HEK293 (cell line): ENCODE measurements at regions not wholly inside any gene's neighbourhood (a gene's known extent, or its start where the extent isn't known, plus 50 kb on each side); places are given as distances from the start of the nearest gene placed in this dataset.

Experiments used
- CTCF ChIA-PET: fragments of 350-600 bp; formaldehyde crosslinking; extraction: SDS; loops from one replicate; lab custom pipeline; 2021; ENCODE audit warnings: antibody characterized with exemption; lab: Yijun Ruan, JAX
- POLR2A ChIA-PET: fragments of 300-600 bp; formaldehyde crosslinking; extraction: SDS; loops from one replicate; lab custom pipeline; 2020; ENCODE audit warnings: antibody characterized with exemption, inconsistent platforms; lab: Yijun Ruan, JAX
- H3K27ac ChIP-seq: fragments of 200-500 bp; sonication (Bioruptor generic); 2 replicates; pipeline ENCODE4 v1.5.1; 2014; ENCODE audit warnings: low read depth, low read length, control low read depth, inconsistent platforms; ENCODE audit errors: extremely low read depth
- H3K36me3 ChIP-seq, 2 experiments: fragments of 200-500 bp in 1 of 2; sonication (Bioruptor generic) in 1 of 2; 1 replicate in 1 of 2; 2 replicates in 1 of 2; pipeline ENCODE4 v1.5.1; 2014 to 2017; ENCODE audit warnings: inconsistent platforms in 2 of 2, low read length in 2 of 2; ENCODE audit not compliant: control insufficient read depth in 2 of 2, insufficient read depth in 1 of 2
- H3K4me1 ChIP-seq: fragments of 200-500 bp; sonication (Bioruptor generic); 2 replicates; pipeline ENCODE4 v1.5.1; 2014; ENCODE audit warnings: mild to moderate bottlenecking, low read length, inconsistent platforms; ENCODE audit not compliant: control insufficient read depth, insufficient read depth
- H3K4me3 ChIP-seq: 2 replicates; pipeline ENCODE4 v1.5.1; 2011; ENCODE audit warnings: low read depth, mild to moderate bottlenecking, control low read depth, low read length, moderate library complexity
- H3K9me3 ChIP-seq: fragments of 200-500 bp; sonication (Bioruptor generic); 2 replicates; pipeline ENCODE4 v1.5.1; 2014; ENCODE audit warnings: low read depth, low read length, inconsistent platforms; ENCODE audit not compliant: control insufficient read depth, insufficient read depth
- HOXA7 ChIP-seq: sonication (generic); formaldehyde crosslinking; IDR thresholded peaks from 2 replicates; pipeline ENCODE4 v1.8.1; 2022; ENCODE audit warnings: missing genetic modification reagents, borderline replicate concordance
- KLF8 ChIP-seq: fragments of 450-650 bp; formaldehyde crosslinking; IDR thresholded peaks from 2 replicates; pipeline ENCODE4 v1.5.1; 2016; ENCODE audit warnings: missing biosample characterization, missing genetic modification characterization
- PBX3 ChIP-seq: sonication (generic); formaldehyde crosslinking; IDR thresholded peaks from 2 replicates; pipeline ENCODE4 v1.8.1; 2022; ENCODE audit warnings: mild to moderate bottlenecking, moderate library complexity, missing genetic modification reagents
- RBAK ChIP-seq: fragments of 450-650 bp; formaldehyde crosslinking; IDR thresholded peaks from 2 replicates; pipeline ENCODE4 v1.5.1; 2016; ENCODE audit warnings: missing biosample characterization, missing genetic modification characterization
- SALL2 ChIP-seq: fragments of 450-650 bp; formaldehyde crosslinking; IDR thresholded peaks from 2 replicates; pipeline ENCODE4 v1.5.0; 2017; ENCODE audit warnings: missing biosample characterization, mild to moderate bottlenecking, missing genetic modification characterization, borderline replicate concordance
- SCRT2 ChIP-seq: fragments of 450-650 bp; formaldehyde crosslinking; IDR thresholded peaks from 2 replicates; pipeline ENCODE4 v1.5.1; 2016; ENCODE audit warnings: missing biosample characterization, missing genetic modification characterization
- ZBTB49 ChIP-seq: fragments of 450-650 bp; formaldehyde crosslinking; IDR thresholded peaks from 2 replicates; pipeline ENCODE4 v1.5.1; 2016; ENCODE audit warnings: missing biosample characterization, missing genetic modification characterization, low read depth
- ZBTB7A ChIP-seq: fragments of 450-650 bp; formaldehyde crosslinking; IDR thresholded peaks from 2 replicates; pipeline ENCODE4 v1.5.1; 2016; ENCODE audit warnings: low read depth, missing biosample characterization, missing genetic modification characterization
- ZNF132 ChIP-seq: fragments of 450-650 bp; formaldehyde crosslinking; IDR thresholded peaks from 2 replicates; pipeline ENCODE4 v1.5.1; 2017; ENCODE audit warnings: missing biosample characterization, missing genetic modification characterization, borderline replicate concordance
- ZNF155 ChIP-seq: fragments of 450-650 bp; formaldehyde crosslinking; IDR thresholded peaks from 2 replicates; pipeline ENCODE4 v1.5.1; 2016; ENCODE audit warnings: missing biosample characterization, missing genetic modification characterization
- ZNF184 ChIP-seq: fragments of 450-650 bp; IDR thresholded peaks from 2 replicates; pipeline ENCODE4 v1.5.1; 2018; ENCODE audit warnings: missing biosample characterization, mild to moderate bottlenecking, missing genetic modification characterization
- ZNF2 ChIP-seq: fragments of 450-650 bp; formaldehyde crosslinking; IDR thresholded peaks from 2 replicates; pipeline ENCODE4 v1.5.1; 2016; ENCODE audit warnings: missing biosample characterization, missing genetic modification characterization
- ZNF239 ChIP-seq: fragments of 450-650 bp; formaldehyde crosslinking; IDR thresholded peaks from 2 replicates; pipeline ENCODE4 v1.5.1; 2016; ENCODE audit warnings: missing biosample characterization, missing genetic modification characterization
- ZNF280C ChIP-seq: fragments of 450-650 bp; formaldehyde crosslinking; IDR thresholded peaks from 2 replicates; pipeline ENCODE4 v1.5.1; 2016; ENCODE audit warnings: missing biosample characterization, missing genetic modification characterization
- ZNF350 ChIP-seq: fragments of 450-650 bp; formaldehyde crosslinking; IDR thresholded peaks from 2 replicates; pipeline ENCODE4 v1.5.0; 2017; ENCODE audit warnings: missing biosample characterization, mild to moderate bottlenecking, missing genetic modification characterization
- ZNF354C ChIP-seq: fragments of 450-650 bp; formaldehyde crosslinking; IDR thresholded peaks from 2 replicates; pipeline ENCODE4 v1.5.1; 2016; ENCODE audit warnings: missing biosample characterization, missing genetic modification characterization, low read depth, borderline replicate concordance
- ZNF416 ChIP-seq: fragments of 450-650 bp; formaldehyde crosslinking; IDR thresholded peaks from 2 replicates; pipeline ENCODE4 v1.5.1; 2016; ENCODE audit warnings: missing biosample characterization, missing genetic modification characterization
- ZNF514 ChIP-seq: fragments of 450-650 bp; formaldehyde crosslinking; IDR thresholded peaks from 2 replicates; pipeline ENCODE4 v1.5.1; 2016; ENCODE audit warnings: missing biosample characterization, missing genetic modification characterization
- ZNF530 ChIP-seq: fragments of 450-650 bp; formaldehyde crosslinking; IDR thresholded peaks from 2 replicates; pipeline ENCODE4 v1.5.1; 2016; ENCODE audit warnings: low read depth, missing biosample characterization, missing genetic modification characterization
- ZNF548 ChIP-seq: fragments of 450-650 bp; formaldehyde crosslinking; IDR thresholded peaks from 2 replicates; pipeline ENCODE4 v1.5.1; 2016; ENCODE audit warnings: missing biosample characterization, missing genetic modification characterization
- ZNF596 ChIP-seq: fragments of 450-650 bp; IDR thresholded peaks from 2 replicates; pipeline ENCODE4 v1.5.0; 2018; ENCODE audit warnings: missing biosample characterization, mild to moderate bottlenecking, missing genetic modification characterization, moderate library complexity
- ZNF639 ChIP-seq: fragments of 450-650 bp; formaldehyde crosslinking; IDR thresholded peaks from 2 replicates; pipeline ENCODE4 v1.5.1; 2016; ENCODE audit warnings: missing biosample characterization, missing genetic modification characterization
- ZNF658 ChIP-seq: fragments of 450-650 bp; formaldehyde crosslinking; IDR thresholded peaks from 2 replicates; pipeline ENCODE4; 2016; ENCODE audit warnings: missing biosample characterization, missing genetic modification characterization
- ZNF707 ChIP-seq: fragments of 450-650 bp; formaldehyde crosslinking; IDR thresholded peaks from 2 replicates; pipeline ENCODE4 v1.5.1; 2016; ENCODE audit warnings: missing biosample characterization, missing genetic modification characterization
- ZNF785 ChIP-seq: fragments of 450-650 bp; formaldehyde crosslinking; IDR thresholded peaks from 2 replicates; pipeline ENCODE4 v1.5.1; 2016; ENCODE audit warnings: missing biosample characterization, missing genetic modification characterization
- ZNF843 ChIP-seq: fragments of 450-650 bp; formaldehyde crosslinking; IDR thresholded peaks from 2 replicates; pipeline ENCODE4 v1.5.1; 2016; ENCODE audit warnings: missing biosample characterization, missing genetic modification characterization
- TF ChIP-seq, protein P1 (sequence below): fragments of 450-650 bp; formaldehyde crosslinking; IDR thresholded peaks from 2 replicates; pipeline ENCODE4 v1.5.1; 2016; ENCODE audit warnings: missing biosample characterization, missing genetic modification characterization, low read depth

DNA sequence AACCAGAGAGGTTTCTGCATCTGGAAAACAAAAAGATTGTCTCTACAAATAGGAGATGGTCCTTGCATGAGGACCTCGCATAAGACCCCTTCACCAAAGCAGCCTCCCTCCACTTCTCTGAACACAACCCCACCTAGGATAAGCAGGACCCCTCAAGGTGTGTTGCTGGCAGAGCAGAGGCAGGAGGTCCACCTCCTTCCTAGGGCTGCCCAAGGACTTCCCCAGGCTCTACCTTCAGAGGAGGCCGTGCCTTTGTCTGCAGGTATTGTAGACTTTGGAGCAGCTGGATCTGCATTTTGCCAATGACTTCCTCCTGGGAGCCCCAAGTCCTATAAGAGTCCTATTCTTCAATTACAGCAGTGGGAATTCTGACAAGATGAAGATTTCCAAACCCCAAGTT is 67.3 kb upstream of the TSPAN11 start:
- TF ChIP-seq ZNF658 (tag by site-specific recombination) = no peak
- no peak for TF ChIP-seq ZNF354C (tag by site-specific recombination)
- TF ChIP-seq ZNF707 = no peak
- no peak for TF ChIP-seq ZBTB49 (tag by site-specific recombination)
- TF ChIP-seq ZNF514 (tag by site-specific recombination) = no peak
- TF ChIP-seq HOXA7 (CRISPR knock-in tag) = no peak
- TF ChIP-seq ZNF596 (tag by site-specific recombination) = no peak
- no peak for TF ChIP-seq SCRT2
- TF ChIP-seq ZNF843 (tag by site-specific recombination) = no peak
- TF ChIP-seq ZNF530 (tag by site-specific recombination) = no peak
- TF ChIP-seq ZBTB7A (tag by site-specific recombination) = no peak
- no peak for TF ChIP-seq PBX3
- no peak for TF ChIP-seq ZNF132
- TF ChIP-seq, protein P1, sequence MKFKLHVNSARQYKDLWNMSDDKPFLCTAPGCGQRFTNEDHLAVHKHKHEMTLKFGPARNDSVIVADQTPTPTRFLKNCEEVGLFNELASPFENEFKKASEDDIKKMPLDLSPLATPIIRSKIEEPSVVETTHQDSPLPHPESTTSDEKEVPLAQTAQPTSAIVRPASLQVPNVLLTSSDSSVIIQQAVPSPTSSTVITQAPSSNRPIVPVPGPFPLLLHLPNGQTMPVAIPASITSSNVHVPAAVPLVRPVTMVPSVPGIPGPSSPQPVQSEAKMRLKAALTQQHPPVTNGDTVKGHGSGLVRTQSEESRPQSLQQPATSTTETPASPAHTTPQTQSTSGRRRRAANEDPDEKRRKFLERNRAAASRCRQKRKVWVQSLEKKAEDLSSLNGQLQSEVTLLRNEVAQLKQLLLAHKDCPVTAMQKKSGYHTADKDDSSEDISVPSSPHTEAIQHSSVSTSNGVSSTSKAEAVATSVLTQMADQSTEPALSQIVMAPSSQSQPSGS (tag by site-specific recombination) = no peak
- Histone ChIP-seq H3K36me3 (no peaks in the 10 kb centered on the region), H3K9me3 (no peaks in the 10 kb centered on the region), H3K4me1 (no peaks in the 10 kb centered on the region), H3K4me3 (no peak overlapping the region), H3K27ac (no peak overlapping the region)
- ChIA-PET CTCF (interaction anchor here (0.7 kb wide), 1 partner anchor 127 kb away, joined by 14 read pairs; no protein-coding TSS in a partner anchor), POLR2A (no interaction called here)

DNA sequence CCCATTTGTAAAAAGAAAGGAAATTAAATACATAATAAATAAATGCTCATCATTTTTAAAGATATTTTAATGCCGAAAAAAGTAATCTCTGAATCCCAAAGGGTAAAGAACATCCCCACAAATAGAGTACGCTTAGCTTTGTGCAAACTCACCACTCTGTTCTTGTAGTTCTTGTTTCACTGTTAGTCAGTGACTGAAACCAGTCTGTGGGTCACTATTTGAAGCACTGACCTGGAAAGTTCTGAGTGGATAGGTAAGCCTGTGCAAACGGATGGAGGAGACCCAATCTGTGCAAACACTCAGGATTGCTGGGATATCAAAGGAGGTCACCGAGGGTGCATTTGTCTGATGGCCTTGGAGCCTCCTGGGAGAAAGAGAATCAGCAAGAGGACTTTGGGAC is 68.1 kb upstream of the TSPAN11 start:
- POLR2A ChIA-PET = no interaction called here
- CTCF ChIA-PET = interaction anchor here (0.7 kb wide), 1 partner anchor 1913 kb away, joined by 3 read pairs; no protein-coding TSS in a partner anchor
- TF ChIP-seq ZNF639 (tag by site-specific recombination) (no peak), ZNF184 (tag by site-specific recombination) (no peak), SALL2 (tag by site-specific recombination) (no peak), ZNF155 (tag by site-specific recombination) (no peak), ZNF280C (tag by site-specific recombination) (no peak), RBAK (tag by site-specific recombination) (no peak), ZNF416 (tag by site-specific recombination) (no peak), KLF8 (tag by site-specific recombination) (no peak), ZNF785 (tag by site-specific recombination) (no peak), ZNF548 (tag by site-specific recombination) (no peak), ZNF350 (tag by site-specific recombination) (no peak), ZNF2 (tag by site-specific recombination) (no peak), ZNF530 (tag by site-specific recombination) (no peak), ZNF239 (tag by site-specific recombination) (no peak)

More for the DNA sequence above, 68.1 kb upstream of the TSPAN11 start:
- H3K27ac ChIP-seq = no peak overlapping the region
- no peaks in the 10 kb centered on the region for H3K36me3 ChIP-seq
- H3K9me3 ChIP-seq = no peaks in the 10 kb centered on the region
- H3K4me1 ChIP-seq = no peaks in the 10 kb centered on the region
- no peak overlapping the region for H3K4me3 ChIP-seq
